IPS DF 4.7 (cell line): ENCODE measurements at regions not wholly inside any gene's neighbourhood (a gene's known extent, or its start where the extent isn't known, plus 50 kb on each side); places are given as distances from the start of the nearest gene placed in this dataset.
"Not testable (repeated sequence)": the region's sequence is repeated elsewhere in the genome, so short reads cannot be mapped to it uniquely, and the experiment has no call there.

Experiments
- DNase-seq: peaks from one replicate; pipeline ENCODE4 v3.0.0-alpha.2; 2013; ENCODE audit warnings: low spot score; ENCODE audit errors: extremely low read depth

GRCh38 chr3:147240581-147240980 is 165.8 kb downstream of the ZIC4 start:
- no peak for DNase-seq

GRCh38 chr3:147237991-147238390 is 168.4 kb downstream of the ZIC4 start:
- DNase-seq: no peak

GRCh38 chr3:147231980-147232379 is 174.4 kb downstream of the ZIC4 start:
- not testable (repeated sequence) for DNase-seq

- no peak for DNase-seq
These were observed 175.2 kb downstream of the ZIC4 start for GRCh38 chr3:147231111-147231510.

GRCh38 chr3:147222291-147222690 is 184.1 kb downstream of the ZIC4 start:
- no peak for DNase-seq

GRCh38 chr3:147218965-147219364 is 187.4 kb downstream of the ZIC4 start:
- no peak for DNase-seq

- DNase-seq: no peak
These were observed 190.1 kb downstream of the ZIC4 start for GRCh38 chr3:147216143-147216673.

- DNase-seq: no peak
These were observed 190.7 kb downstream of the ZIC4 start for GRCh38 chr3:147215660-147216059.

- DNase-seq: no peak
These were observed 192.7 kb downstream of the ZIC4 start for GRCh38 chr3:147213633-147214032.

- DNase-seq: no peak
These were observed 195.7 kb downstream of the ZIC4 start for GRCh38 chr3:147210676-147211075.

GRCh38 chr3:147201086-147201485 is 205.3 kb downstream of the ZIC4 start:
- DNase-seq: no peak

- no peak for DNase-seq
These were observed 205.8 kb downstream of the ZIC4 start for GRCh38 chr3:147200545-147200944.

GRCh38 chr3:147197739-147198138 is 208.6 kb downstream of the ZIC4 start:
- no peak for DNase-seq

- DNase-seq: no peak
These were observed 210.5 kb downstream of the ZIC4 start for GRCh38 chr3:147195887-147196286.

GRCh38 chr3:147191795-147192385 is 214.5 kb downstream of the ZIC4 start:
- peak; percentile 74 for DNase-seq

- DNase-seq: no peak
These were observed 217.3 kb downstream of the ZIC4 start for GRCh38 chr3:147189016-147189415.

GRCh38 chr3:147187687-147188086 is 218.7 kb downstream of the ZIC4 start:
- DNase-seq: no peak

GRCh38 chr3:147185781-147186180 is 220.6 kb downstream of the ZIC4 start:
- DNase-seq: no peak

- DNase-seq: no peak
These were observed 221.5 kb downstream of the ZIC4 start for GRCh38 chr3:147184794-147185193.

- DNase-seq: no peak
These were observed 233.1 kb downstream of the ZIC4 start for GRCh38 chr3:147173257-147173656.

GRCh38 chr3:147162743-147163142 is 243.6 kb downstream of the ZIC4 start:
- DNase-seq: no peak

GRCh38 chr3:147161833-147162232 is 244.5 kb downstream of the ZIC4 start:
- DNase-seq: no peak

GRCh38 chr3:147160984-147161383 is 245.4 kb downstream of the ZIC4 start:
- no peak for DNase-seq

GRCh38 chr3:147159141-147159540 is 247.2 kb downstream of the ZIC4 start:
- no peak for DNase-seq
